T-helper 17 cell (primary cell): ENCODE measurements at regions not wholly inside any gene's neighbourhood (a gene's known extent, or its start where the extent isn't known, plus 50 kb on each side); places are given as distances from the start of the nearest gene placed in this dataset.
A peak's percentile ranks its signal among the peaks of the same experiment; 100 is the strongest.

Experiments used
- ATAC-seq: fragments of 150-1000 bp; cut with Tn5 transposase; 2 replicates; pipeline ENCODE4 v1.10.0; 2021; ENCODE audit warnings: mild to moderate bottlenecking, moderate library complexity
- DNase-seq, 3 donors: peaks; one replicate each; pipeline versions ENCODE4 v3.0.0 to v3.0.0-alpha.2; 2020 to 2021
- H3K9me3 ChIP-seq: one replicate; pipeline ENCODE4 v1.7.0; 2013; ENCODE audit warnings: low read length, mild to moderate bottlenecking; ENCODE audit not compliant: control insufficient read depth, poor library complexity, severe bottlenecking
- H3K27ac Mint-ChIP-seq: one replicate; pipeline ENCODE4 v1.8.0; 2022; ENCODE audit warnings: mild to moderate bottlenecking, moderate library complexity, mixed read lengths
- H3K27me3 Mint-ChIP-seq: one replicate; pipeline ENCODE4 v1.8.0; 2022; ENCODE audit warnings: mixed read lengths
- H3K36me3 Mint-ChIP-seq: one replicate; pipeline ENCODE4 v1.8.0; 2022; ENCODE audit warnings: low read depth, mixed read lengths
- H3K4me1 Mint-ChIP-seq: one replicate; pipeline ENCODE4 v1.8.0; 2022; ENCODE audit warnings: mild to moderate bottlenecking, mixed read lengths
- H3K4me3 Mint-ChIP-seq: one replicate; pipeline ENCODE4 v1.8.0; 2022; ENCODE audit warnings: mild to moderate bottlenecking, moderate library complexity, mixed read lengths

- H3K4me1 Mint-ChIP-seq: no peaks in the 10 kb centered on the region
- no peak overlapping the region for H3K4me3 Mint-ChIP-seq
- DNase-seq: no peak
- H3K27me3 Mint-ChIP-seq: peaks cover 26% of the 10 kb centered on the region
- no peak for ATAC-seq
- H3K36me3 Mint-ChIP-seq: no peaks in the 10 kb centered on the region
- no peaks in the 10 kb centered on the region for H3K9me3 ChIP-seq
- no peak overlapping the region for H3K27ac Mint-ChIP-seq
These were observed 824.4 kb downstream of the GRID1 start for GRCh38 chr10:85542152-85542551.

GRCh38 chr10:85542936-85543730 is 823.5 kb downstream of the GRID1 start:
- Mint-ChIP-seq H3K36me3 (no peaks in the 10 kb centered on the region), H3K4me1 (no peaks in the 10 kb centered on the region), H3K4me3 (no peak overlapping the region), H3K27ac (no peak overlapping the region), H3K27me3 (peaks cover 34% of the 10 kb centered on the region)
- no peaks in the 10 kb centered on the region for H3K9me3 ChIP-seq
- no peak for DNase-seq
- no peak for ATAC-seq

GRCh38 chr10:85544956-85545355 is 821.6 kb downstream of the GRID1 start:
- Mint-ChIP-seq H3K27ac (no peak overlapping the region), H3K4me3 (no peak overlapping the region), H3K36me3 (no peaks in the 10 kb centered on the region), H3K27me3 (peaks cover 37% of the 10 kb centered on the region), H3K4me1 (peaks cover 2% of the 10 kb centered on the region)
- no peak for DNase-seq
- no peaks in the 10 kb centered on the region for H3K9me3 ChIP-seq
- no peak for ATAC-seq

DNA sequence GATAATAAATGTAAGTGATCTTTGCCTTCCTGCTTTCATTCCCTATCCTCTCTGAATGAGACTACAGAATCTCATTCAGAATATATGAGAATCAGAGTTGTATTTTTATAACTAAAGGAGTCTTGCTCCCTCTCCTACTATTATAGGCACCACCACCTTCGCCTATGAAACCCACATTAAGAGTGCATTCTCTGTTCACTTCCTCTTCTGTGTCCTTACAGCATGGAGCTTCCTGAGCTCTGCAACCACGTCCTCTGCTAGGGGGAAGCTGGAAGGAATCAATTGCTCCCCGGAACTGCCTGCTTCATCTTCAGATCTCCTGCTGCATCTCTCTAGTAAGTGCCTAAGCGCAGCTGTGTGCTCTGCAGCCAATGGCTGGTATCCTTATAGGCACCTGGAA is 820.7 kb downstream of the GRID1 start:
- DNase-seq (no peak), ATAC-seq (no peak)
- Mint-ChIP-seq H3K27ac (no peak overlapping the region), H3K4me3 (no peak overlapping the region), H3K27me3 (peaks cover 37% of the 10 kb centered on the region), H3K4me1 (peaks cover 2% of the 10 kb centered on the region), H3K36me3 (no peaks in the 10 kb centered on the region)
- no peaks in the 10 kb centered on the region for H3K9me3 ChIP-seq

- H3K27ac Mint-ChIP-seq: no peak overlapping the region
- no peaks in the 10 kb centered on the region for H3K9me3 ChIP-seq
- H3K36me3 Mint-ChIP-seq: no peaks in the 10 kb centered on the region
- DNase-seq: no peak
- peaks cover 2% of the 10 kb centered on the region for H3K4me1 Mint-ChIP-seq
- no peak for ATAC-seq
- H3K4me3 Mint-ChIP-seq: no peak overlapping the region
- H3K27me3 Mint-ChIP-seq: peaks cover 37% of the 10 kb centered on the region
These were observed 819.1 kb downstream of the GRID1 start for GRCh38 chr10:85547460-85548023.

GRCh38 chr10:85548034-85548433 is 818.6 kb downstream of the GRID1 start:
- H3K27ac Mint-ChIP-seq: no peak overlapping the region
- H3K27me3 Mint-ChIP-seq: peaks cover 37% of the 10 kb centered on the region
- ATAC-seq (no peak), DNase-seq (peak in 1 of 3 donors; percentile 8)
- H3K4me1 Mint-ChIP-seq: peaks cover 2% of the 10 kb centered on the region
- H3K4me3 Mint-ChIP-seq: no peak overlapping the region
- H3K9me3 ChIP-seq: no peaks in the 10 kb centered on the region
- H3K36me3 Mint-ChIP-seq: no peaks in the 10 kb centered on the region
